NCI-H524 treated with DMSO at 0.1 percent for 48 hours (cell line): ENCODE measurements at regions not wholly inside any gene's neighbourhood (a gene's known extent, or its start where the extent isn't known, plus 50 kb on each side); places are given as distances from the start of the nearest gene placed in this dataset.
A peak's percentile ranks its signal among the peaks of the same experiment; 100 is the strongest.
"Not testable (repeated sequence)": the region's sequence is repeated elsewhere in the genome, so short reads cannot be mapped to it uniquely, and the experiment has no call there.

ENCODE experiments used
- DNase-seq: peaks from one replicate; lab custom pipeline; 2025; lab: John Stamatoyannopoulos, UW

- DNase-seq = no peak
Measured at GRCh38 chr3:34508732-34509131, 710.3 kb downstream of the PDCD6IP start.

- DNase-seq = no peak
Measured at GRCh38 chr3:34511891-34512290, 713.5 kb downstream of the PDCD6IP start.

- DNase-seq = not testable (repeated sequence)
Measured at GRCh38 chr3:34519008-34519407, 720.6 kb downstream of the PDCD6IP start.

DNA sequence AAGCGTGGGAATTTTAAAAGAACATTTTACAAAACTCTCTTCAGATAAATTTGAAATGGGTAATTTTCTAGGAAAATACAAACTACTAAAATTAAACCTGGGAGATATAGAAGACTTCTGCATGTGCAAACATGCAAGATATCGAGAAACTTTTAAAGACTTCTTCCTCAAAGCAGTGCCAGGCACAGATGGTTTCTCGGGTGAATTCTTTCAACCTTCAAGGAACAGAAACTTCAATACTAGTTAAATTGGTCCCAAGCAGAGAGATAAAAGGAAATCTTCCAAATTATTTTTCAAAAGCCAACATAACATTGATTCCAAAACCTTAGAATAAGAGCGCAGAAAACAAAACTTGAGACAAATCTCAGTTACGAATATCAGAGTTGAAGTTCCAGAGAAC lies 732.7 kb downstream of the PDCD6IP start:
- DNase-seq = no peak

DNA sequence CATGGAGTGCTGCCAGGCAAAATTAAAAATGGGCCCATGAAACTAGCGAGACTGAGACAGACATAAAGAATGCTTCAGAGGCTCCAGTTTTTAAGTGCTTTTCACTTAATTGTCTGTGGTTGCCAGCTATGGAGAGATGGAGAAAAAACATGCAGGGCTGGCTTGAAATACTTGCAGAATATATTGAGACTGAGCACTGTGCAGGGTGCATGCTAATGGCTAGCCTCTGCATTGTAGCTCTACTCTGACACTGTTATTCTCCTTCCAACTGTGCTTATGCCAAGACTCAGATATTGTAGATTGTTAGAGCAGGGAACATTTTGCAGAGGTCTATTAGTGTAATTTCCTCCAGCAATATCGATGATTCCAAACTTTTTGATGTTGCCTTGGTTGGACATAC lies 735.0 kb downstream of the PDCD6IP start:
- no peak for DNase-seq

GRCh38 chr3:34534013-34534412 lies 735.6 kb downstream of the PDCD6IP start:
- no peak for DNase-seq

DNA sequence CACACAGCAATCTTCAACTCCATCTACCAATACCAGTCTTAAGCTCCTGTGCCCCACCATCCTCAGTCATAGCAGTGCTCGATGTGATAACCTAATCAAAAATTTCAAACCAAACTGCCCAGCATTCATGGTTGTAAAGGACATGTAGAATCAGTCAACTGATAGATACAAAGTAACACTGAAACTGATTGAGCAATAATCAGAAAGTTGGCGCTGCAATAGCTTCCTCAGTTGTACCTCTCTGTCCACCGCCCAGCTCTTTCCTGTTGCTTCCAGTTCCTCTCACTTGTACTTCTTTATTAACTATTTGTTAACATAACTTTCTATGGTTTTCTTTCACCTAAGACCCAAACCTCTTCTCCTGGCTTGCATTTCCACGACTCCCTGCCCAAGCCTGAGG lies 745.7 kb downstream of the PDCD6IP start:
- no peak for DNase-seq

DNA sequence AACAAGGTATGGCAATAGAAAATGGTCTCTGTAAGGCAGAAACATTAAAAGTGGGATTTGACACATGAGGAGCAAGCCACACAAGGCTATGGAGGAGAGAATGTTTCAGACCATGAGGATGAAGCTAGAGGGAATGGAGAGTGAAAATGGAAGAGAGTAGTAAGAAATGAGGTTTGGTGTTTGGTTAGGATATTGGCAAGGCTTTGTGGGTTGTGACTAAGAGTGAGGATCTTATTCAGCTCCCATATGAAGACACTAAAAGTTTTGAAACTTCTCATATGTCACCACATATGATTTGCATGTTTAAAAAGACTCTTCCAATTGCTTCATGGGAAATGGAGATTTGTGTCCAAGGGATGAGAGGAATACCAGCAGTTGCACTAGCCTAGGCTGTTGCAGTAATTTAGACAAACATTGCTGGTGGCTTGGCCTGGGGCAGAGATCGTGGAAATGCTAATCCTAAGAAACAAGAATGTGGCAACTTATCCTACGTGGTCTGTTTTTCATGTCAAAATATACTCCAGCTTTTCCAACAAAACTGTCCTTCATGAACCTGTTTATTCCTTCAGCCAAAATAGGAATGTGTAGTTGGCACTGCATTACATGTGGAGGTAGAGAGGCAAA lies 749.0 kb downstream of the PDCD6IP start:
- DNase-seq = no peak

GRCh38 chr3:34567266-34567665 lies 768.8 kb downstream of the PDCD6IP start:
- DNase-seq = no peak

GRCh38 chr3:34568766-34569165 lies 770.3 kb downstream of the PDCD6IP start:
- DNase-seq = no peak

GRCh38 chr3:34569437-34569836 lies 771.0 kb downstream of the PDCD6IP start:
- no peak for DNase-seq

DNA sequence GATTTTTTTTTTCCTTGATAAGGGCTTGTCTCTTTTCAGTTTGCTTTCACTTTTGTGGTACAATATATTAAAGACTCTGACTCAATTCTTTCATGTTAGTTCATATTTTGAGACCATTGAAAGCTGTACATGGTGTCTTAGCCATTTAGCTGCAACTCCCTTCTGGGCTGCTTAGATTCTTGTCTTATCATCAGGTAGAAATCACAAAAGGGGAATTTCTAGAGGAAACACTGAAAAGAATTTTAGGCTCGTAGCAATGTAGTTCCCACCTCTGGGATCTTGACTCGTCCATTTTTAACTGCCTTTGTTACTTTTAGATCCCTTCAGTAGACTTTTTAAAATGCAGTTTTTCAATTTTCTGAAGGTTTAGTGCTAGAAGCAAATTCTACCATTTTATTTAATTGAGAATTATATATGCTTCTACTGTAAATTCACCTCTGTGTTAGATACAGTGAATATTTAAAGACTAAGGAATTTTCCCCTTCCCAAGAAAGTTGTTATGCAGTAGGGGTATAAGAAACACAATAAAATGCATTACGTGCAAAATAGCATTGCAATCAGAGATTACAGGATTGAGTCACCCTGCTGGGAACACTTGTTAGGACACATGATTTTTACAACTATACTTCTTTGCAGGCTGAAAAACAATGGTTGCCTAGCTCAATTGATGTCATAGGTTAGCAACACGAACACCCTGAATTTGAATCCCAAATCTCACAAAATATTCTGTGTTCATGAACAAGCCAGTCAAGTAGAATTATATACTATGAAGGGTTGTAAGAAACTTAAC lies 772.7 kb downstream of the PDCD6IP start:
- no peak for DNase-seq

GRCh38 chr3:34571714-34572113 lies 773.3 kb downstream of the PDCD6IP start:
- no peak for DNase-seq

DNA sequence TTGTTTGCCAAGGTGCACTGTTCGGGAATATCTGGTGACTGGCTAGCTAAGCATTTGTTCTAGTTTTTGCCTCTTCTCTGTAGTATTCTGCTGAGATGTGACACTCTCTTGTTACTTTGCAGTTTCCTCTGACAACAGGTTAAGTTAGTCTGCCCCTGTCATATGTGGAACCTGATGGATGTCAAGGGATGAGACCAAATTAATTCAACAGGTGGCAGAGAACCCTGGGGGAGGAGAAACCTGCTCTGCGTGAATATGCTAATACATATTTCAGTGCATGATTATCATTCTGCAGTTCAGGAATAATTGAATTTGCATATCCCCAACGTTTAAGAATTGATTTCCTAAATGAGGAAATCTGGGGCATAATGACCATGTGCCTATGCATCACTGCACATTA lies 777.3 kb downstream of the PDCD6IP start:
- no peak for DNase-seq

DNA sequence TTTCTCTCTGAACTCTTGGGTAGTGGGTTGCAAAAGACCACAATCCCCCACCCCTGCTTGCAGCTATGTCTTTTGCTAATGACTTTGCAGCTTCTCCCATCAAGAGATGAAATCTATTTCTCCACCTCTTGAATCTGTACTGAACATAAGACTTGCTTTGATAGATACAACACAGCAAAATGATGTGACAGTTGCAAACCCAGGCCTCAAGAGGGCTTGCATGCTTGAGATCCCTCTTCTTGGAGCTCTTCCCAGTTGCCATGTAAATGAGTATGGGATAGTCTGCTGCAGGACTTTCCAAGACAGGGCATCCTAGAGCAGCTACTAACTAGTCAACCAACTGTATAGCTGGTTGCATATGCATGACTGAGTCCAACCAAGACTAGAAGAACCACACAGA lies 783.6 kb downstream of the PDCD6IP start:
- DNase-seq = peak; percentile 75

DNA sequence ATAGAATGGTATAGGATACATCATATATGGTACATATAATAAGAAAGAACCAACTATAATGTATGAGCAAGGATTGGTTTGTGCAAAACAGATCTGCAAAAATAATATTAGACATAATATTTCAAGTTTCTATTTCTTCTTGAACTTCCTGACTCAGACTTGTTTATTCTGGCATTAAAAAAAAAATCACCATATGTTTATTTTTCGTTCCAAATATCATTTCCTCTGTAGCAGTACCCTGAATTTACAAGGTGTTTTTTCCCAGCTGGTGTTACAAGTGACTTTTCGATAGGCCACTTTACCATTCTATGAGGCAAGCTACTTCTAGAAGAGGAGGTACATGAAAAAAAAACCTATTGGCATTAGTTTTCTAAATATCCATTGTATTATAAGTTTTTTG lies 785.0 kb downstream of the PDCD6IP start:
- DNase-seq = no peak

DNA sequence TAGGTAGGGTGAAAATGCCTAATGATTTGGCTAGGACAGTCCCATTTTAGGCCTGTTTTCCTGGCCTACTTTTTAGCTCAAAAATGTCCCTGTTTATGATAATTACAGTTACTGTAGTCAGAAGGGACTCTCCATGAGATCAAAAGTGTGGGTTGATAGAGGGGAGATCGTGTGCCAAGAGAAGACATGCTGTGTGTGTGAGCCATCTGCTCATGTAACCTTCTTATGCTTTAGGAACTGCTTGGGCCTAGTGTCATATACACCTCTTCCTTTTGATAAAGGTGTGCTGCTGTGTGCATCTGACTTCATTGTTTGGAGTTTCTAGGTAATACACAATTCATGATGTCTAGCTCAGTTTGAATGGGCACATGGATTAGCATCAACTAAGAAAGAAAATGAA lies 786.5 kb downstream of the PDCD6IP start:
- DNase-seq = no peak

- no peak for DNase-seq
Measured at GRCh38 chr3:34599595-34599994, 801.2 kb downstream of the PDCD6IP start.

DNA sequence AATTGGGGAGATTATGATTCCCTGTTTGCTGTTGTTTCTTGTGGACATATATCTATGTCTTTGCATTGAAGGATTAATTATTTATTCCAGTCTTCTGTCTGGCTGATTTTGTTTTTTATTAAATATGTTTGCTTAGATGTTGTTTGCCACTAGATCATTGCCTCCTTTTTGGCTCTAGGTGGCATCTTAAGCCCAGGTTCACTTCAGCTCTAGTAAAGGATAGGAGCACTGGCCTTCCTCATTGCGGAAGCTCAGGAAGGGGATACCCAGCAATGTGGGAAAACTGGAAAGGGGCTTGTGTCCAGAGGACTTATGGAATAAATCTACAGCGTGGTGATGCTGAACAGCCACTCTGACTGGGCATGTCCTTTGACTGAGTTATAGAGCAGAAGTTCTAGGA lies 821.6 kb downstream of the PDCD6IP start:
- DNase-seq = no peak

DNA sequence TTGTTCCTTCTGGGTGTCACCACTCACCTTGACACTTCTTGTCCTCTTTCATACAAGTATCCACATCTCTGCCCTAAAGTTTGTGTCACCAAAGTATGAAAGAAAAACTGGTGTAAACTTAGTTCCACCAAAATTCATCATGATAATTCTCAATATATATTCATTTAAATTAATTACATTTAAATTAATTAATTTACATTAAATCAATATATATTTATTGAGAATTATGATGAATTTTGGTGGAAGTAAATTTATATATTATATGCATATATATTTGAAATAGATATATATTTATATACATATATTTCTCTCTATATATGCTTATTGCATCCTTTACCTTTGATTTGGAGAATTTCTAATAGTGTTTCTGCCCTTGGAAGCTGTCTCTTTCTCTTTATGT lies 828.3 kb downstream of the PDCD6IP start:
- no peak for DNase-seq

GRCh38 chr3:34634939-34635338 lies 836.5 kb downstream of the PDCD6IP start:
- DNase-seq = no peak

DNA sequence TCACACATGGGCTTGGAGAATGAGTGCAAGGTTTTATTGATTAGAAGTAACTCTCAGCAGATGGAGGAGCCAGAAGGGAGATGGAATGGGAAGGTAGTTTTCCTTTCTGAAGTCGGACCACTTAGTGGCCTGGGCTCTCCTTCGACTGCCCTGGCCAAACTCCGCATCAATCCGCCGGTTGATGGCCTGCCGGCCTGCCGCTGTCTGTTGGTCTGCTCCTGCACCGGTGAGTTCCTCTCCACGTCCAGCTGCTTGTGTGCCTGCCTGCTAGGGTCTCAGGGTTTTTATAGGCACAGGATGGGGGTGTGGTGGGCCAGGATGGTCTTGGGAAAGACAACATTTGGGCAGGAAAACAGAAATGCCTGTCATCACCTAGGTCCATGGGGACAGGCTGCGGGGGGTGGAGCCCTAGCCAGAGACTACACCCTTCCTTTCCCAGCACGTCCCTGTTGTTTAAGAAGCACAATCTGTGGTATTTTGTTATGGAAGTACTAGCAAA lies 837.0 kb downstream of the PDCD6IP start:
- DNase-seq = no peak

DNA sequence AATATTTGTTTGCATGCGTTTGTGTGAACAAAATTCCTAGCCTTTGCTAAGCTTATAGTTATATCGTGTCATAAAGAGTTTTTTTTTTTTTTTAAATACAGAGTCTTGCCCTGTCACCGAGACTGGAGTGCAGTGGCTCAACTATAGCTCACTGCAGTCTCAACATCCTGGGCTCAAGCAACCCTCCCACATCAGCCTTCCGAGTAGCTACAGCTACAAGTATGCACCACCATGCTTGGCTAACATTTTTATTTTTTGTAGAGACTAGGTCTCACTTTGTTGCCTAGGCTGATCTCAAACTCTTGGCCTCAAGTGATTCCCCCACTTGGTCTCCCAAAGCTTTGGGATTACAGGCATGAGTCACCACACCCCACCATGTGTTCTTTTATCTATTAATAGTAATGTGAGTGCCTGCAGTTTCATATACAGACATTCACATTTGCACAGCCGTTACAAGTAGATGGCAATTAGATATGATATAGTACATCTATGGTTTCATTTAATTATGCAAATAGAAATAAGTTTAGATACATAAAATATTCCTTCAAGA lies 848.6 kb downstream of the PDCD6IP start:
- DNase-seq = peak; percentile 37
